GM12873 (cell line): ENCODE measurements at regions not wholly inside any gene's neighbourhood (a gene's known extent, or its start where the extent isn't known, plus 50 kb on each side); places are given as distances from the start of the nearest gene placed in this dataset.

Source experiments
- TF ChIP-seq, protein P1 (sequence below): IDR thresholded peaks from 2 replicates; pipeline ENCODE4 v1.5.1; 2012; ENCODE audit warnings: low read depth, mild to moderate bottlenecking, moderate library complexity, low read length, control low read depth; ENCODE audit not compliant: insufficient read depth; ENCODE audit errors: missing control alignments

DNA sequence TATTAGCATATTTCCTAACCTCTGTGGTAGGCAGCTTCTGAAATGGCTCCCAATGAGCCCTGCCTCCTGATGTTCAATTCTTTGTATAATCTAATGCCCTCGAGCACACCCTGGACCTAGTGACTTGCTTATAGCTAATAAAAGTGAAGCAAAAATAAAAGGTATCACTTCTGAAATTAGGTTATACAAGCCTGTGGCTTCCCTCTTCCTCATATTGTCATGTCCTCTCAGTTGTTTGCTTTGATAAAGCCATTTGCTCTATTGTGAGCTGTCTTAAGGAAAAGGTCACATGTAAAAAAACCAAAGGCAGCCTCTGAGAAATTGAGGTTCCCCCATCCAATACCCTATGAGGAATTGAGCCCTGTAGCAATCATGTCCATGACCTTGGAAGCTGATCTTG is 442.1 kb upstream of the ADGRB3 start:
- TF ChIP-seq, protein P1, sequence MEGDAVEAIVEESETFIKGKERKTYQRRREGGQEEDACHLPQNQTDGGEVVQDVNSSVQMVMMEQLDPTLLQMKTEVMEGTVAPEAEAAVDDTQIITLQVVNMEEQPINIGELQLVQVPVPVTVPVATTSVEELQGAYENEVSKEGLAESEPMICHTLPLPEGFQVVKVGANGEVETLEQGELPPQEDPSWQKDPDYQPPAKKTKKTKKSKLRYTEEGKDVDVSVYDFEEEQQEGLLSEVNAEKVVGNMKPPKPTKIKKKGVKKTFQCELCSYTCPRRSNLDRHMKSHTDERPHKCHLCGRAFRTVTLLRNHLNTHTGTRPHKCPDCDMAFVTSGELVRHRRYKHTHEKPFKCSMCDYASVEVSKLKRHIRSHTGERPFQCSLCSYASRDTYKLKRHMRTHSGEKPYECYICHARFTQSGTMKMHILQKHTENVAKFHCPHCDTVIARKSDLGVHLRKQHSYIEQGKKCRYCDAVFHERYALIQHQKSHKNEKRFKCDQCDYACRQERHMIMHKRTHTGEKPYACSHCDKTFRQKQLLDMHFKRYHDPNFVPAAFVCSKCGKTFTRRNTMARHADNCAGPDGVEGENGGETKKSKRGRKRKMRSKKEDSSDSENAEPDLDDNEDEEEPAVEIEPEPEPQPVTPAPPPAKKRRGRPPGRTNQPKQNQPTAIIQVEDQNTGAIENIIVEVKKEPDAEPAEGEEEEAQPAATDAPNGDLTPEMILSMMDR = no peak

DNA sequence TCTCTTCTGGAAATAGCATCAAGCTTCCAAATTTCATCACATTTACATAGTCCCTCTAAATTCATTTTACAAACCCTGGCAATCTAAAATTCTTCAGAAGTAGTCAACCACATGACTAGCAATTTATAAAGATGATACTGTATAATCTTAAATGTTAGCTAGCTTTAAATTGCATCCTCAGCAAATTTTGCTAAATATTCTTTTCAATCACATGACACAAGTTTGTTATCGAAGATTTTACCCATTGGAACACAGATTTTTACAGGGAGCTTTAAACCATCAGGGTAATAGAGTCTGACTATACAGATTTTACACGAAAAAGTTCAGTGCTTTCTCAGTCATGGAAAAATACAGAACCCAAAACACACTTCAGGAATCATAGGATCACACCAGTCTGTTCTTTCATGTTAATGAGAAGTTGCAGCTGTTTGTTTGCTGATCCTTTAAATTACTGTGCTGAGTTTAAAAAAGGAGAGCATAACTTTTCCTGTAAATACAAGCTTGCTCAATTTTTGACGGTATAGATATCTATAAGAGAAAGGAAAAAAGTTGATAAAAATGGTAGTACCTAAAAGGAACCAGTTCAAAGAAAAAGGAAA is 445.8 kb upstream of the ADGRB3 start:
- TF ChIP-seq, protein P1 = no peak

DNA sequence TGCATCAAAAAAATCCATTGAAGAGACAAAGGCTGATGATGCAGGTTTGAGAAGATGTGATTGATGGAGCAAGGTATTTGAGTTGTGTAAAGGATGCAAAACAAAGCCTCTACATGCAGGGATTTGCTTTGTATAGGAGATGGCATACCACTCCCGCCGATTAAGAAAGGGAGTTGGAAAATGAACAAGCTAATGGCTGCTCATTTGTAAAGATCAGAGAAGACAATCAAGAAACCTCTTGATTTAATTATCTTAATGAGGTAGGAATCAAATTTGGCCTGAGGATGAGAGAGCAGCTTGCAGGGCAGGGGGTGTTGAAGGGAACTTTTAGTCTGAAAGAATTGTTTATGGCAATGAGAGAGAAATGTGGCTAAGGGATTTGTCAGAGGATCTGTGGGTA is 448.2 kb upstream of the ADGRB3 start:
- TF ChIP-seq, protein P1 = no peak

DNA sequence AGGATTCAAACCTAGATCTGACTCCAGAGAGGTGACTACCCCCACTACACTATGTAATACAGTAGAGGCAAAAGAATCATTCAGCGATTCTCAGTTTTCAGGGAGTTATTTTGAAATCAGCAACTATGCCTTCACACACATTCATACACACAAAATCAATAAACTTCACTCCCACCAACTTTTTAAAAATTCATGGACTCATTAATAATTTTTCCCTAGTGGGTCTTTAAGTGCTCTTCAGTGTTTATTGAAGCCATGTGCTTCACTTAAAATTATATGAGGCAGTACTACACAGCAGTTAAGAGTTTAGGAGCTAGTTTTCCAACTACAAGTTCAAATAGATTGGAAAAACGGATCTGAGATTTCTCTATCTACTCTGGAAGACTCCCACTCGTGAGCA is 452.7 kb upstream of the ADGRB3 start:
- TF ChIP-seq, protein P1 = no peak

DNA sequence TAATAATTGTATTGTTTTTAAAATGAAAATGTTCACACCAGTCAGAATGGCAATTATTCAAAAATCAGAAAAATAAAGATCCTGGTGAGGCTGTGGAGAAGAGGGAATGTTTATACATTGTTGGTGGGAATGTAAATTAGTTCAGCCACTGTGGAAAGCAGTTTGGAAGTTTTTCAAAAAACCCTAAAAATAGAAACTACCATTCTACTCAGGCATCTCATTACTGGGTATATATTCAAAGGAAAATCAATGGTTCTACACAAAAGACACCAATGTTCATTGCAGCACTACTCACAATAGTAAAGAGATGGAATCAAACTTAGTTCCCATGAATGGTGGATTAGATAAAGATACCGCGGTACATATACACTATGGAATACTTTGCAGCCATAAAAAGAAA is 461.5 kb upstream of the ADGRB3 start:
- TF ChIP-seq, protein P1 = no peak

DNA sequence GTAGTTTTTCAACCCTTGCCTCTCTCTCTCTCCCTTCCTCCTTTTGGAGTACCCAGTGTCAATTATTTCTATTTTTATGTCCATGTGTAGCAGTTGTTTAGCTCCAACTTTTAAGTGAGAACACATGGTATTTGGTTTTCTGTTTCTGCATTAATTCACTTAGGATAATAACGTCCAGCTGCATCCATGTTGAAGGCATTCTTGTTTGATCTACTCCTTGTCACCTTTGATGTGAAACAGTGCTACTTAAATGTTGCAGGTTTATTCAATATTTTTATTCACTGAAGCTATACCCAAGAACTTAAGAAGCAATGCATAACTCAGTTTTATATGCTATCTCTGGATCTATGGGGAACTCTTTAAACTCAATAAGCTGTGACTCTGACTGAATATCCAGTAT is 465.2 kb upstream of the ADGRB3 start:
- TF ChIP-seq, protein P1 = no peak

DNA sequence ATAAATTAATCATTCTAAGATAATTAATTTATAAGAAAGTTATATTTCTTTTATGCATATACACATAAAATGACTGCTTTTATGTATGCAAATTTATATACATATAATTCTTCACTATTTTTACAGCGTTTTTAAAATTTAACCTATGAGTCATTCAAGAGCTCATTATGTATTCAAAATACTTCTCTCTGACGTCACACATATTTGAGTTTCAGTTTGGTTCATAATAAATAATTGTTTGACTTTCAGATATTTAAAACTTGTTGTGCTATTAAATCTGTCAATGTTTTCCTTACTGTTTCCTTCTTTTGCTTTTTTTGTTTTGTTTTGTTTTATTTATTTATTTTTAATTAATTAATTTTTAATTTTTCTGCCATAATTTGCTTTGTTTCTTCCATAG is 467.5 kb upstream of the ADGRB3 start:
- TF ChIP-seq, protein P1 = no peak

DNA sequence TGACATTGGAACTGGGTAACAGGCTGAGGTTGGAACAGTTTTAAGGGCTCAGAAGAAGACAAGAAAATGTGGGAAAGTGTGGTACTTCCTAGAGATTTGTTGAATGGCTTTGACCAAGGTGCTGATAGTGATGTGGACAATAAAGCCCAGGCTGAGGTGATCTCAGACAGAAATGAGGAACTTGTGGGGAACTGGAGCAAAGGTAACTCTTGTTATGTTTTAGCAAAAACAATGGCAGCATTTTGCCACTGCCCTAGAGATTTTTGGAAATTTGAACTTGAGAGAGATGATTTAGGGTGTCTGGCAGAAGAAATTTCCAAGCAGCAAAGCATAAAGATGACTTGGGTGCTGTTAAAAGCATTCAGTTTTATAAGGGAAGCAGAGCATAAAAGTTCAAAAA is 474.7 kb upstream of the ADGRB3 start:
- TF ChIP-seq, protein P1 = no peak
